ENCODE measurements at regions not wholly inside any gene's neighbourhood (a gene's known extent, or its start where the extent isn't known, plus 50 kb on each side); places are given as distances from the start of the nearest gene placed in this dataset.

DNA sequence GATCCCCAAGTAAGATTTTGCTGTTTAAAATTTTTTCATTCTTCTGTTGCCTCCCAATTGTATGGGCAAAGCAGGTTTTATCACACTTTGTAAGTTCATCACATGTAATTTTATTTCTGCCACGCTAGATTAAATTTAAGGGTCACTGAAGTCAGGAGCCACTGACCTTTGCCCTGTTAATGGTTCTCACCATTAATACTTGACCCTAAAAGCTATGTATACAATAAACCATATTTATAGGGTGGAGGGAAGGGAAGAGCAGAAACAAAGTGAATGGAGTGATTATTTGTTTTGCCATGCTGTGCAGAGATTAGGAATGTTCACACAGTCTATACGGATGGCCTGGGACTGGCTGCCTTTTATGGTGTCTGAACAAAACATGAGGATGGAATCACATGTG is 186.7 kb downstream of the BMP2 start:
- DNase-seq (ENCODE audit: low spot score) (no peak), FAIRE-seq (no peak)

DNA sequence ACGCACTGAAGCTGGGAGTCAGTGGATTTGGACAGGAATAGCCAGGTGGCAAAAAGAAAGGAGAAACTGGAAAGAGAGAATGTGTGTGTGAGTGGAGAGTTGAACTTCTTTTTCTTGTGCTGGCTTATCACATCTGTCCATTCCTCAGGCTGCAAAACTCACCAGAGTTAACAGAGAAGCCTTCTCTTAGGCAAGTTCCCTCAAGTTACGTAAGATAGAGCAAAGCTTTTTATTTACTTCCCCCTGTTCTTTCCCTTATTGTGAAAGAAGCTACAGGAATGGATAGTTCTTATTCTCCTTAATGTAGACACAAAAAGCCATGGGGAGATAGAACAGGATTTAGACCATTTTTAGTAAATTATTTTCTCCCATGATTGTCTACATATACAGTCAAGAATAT is 188.6 kb downstream of the BMP2 start:
- DNase-seq (ENCODE audit: low spot score) = no peak
- no peak for FAIRE-seq

DNA sequence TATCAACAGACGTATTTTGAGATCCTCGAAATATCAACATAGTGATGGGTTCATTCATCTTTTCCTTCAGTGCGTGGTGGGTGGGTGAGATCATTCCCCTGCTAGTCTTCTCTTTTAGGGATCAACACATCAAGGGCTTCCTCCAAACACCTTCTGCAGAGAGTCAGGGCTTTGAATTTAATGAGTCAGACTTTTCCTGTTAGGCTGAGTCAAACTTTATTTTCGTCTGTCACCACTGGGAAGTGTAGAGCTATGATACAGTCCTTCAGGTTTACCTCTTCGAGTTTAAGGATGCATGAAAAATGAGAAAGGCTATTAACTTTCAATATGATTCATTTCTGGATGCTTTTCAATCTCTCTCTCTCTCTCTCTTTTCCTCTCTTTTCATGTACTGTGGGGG is 189.1 kb downstream of the BMP2 start:
- peak; percentile 41 for DNase-seq (ENCODE audit: low spot score)
- FAIRE-seq = no peak

DNA sequence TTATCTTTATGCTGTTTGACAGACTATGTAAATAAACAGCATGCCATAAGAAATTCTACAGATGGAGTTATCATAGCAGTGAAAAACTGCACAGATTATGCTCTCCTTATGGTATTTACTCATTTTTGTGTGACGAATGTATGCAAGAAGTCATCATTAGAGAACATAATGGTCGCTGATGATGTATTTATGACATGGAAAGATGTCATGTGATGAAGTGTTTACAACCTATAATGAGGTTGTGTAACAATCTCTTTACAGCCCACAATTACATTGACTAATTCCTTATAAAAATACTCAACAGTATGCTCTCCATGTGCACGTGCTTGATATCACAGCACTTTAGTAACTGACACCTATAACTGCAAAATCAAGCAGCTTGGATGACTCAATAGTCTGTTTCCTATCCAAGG is 192.4 kb downstream of the BMP2 start:
- FAIRE-seq (no peak), DNase-seq (ENCODE audit: low spot score) (no peak)

GRCh38 chr20:6966721-6967120 is 199.2 kb downstream of the BMP2 start:
- FAIRE-seq (no peak), DNase-seq (ENCODE audit: low spot score) (no peak)

DNA sequence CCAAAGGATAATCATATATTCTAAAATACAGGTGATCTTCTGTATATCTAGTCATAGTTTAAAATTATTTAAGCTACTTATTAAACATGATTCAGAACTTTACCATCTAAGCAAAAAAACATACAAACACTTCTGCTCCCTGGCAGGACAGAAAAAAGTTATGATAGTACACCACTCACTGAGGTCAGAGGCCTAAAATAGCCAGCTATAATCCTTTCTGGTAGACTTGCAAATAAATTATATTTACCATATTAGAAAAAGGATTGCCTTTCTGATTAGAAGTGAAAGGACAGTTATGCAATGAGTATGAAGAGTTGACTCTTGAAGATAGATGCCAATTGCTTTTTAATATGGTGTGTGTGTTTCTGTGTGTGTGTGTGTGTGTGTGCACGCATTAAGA is 207.4 kb downstream of the BMP2 start:
- FAIRE-seq (no peak), DNase-seq (ENCODE audit: low spot score) (no peak)

DNA sequence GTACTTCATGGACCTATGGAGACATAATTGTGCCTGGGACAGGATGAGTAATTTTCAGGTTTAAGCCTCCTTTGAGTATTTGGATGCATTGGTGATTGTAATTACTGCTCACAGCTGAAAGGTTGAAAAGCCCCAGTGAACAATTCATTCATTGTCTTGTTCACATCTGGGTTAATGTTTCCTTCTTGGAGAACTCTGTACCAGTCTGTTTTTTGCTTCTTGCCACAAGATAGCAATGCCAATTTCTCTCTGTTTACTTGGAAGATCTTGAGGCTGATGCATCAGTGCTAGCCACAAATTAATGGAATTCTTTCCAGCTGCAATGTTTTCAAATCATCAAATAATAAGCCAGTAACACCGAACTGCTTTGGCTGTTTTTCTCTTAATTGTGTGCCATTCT is 207.8 kb downstream of the BMP2 start:
- no peak for FAIRE-seq
- no peak for DNase-seq (ENCODE audit: low spot score)

GRCh38 chr20:6976106-6976900 is 208.8 kb downstream of the BMP2 start:
- DNase-seq (ENCODE audit: low spot score) (no peak), FAIRE-seq (no peak)

- DNase-seq (ENCODE audit: low spot score) (no peak), FAIRE-seq (no peak)
Observed at GRCh38 chr20:6979621-6980020, 212.1 kb downstream of the BMP2 start.

DNA sequence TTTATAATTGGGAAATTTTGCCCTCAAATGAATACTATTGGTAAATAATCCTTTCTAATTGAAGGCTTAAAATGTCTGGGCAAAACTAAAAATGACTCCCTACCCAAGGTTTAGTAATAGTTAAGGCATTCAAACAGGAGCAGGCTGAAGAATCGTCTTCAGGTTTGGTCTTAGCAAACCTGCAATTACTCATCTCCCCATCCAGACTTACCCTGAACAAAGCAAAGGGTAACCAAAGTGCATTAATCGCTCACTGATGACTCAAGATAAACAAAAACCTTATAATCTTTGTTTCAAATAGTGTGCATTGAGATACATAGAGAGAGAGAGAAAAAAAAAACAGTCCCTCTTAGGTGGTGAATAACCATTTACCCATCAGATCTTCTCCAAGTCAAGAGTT is 225.5 kb downstream of the BMP2 start:
- FAIRE-seq (no peak), DNase-seq (ENCODE audit: low spot score) (peak; percentile 60)

DNA sequence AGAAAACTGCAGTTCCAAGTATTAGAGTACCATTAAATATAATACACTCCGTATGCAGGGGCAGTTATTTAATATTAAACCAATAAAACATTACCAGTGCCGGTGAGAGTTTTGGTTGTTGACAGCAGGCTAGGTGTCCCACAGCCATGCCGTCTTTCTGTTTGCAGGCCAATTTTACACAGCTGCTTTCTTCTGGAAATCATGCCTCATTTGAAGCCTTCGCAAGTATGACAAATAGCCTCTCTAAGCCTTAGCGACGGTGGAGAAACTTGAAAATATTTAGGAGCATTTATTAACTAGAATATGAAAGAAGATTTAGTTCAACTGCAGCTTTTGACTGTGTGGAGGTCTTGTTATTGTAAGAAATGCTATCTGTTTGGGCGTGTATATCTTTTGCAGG is 226.0 kb downstream of the BMP2 start:
- FAIRE-seq (no peak), DNase-seq (ENCODE audit: low spot score) (no peak)

DNA sequence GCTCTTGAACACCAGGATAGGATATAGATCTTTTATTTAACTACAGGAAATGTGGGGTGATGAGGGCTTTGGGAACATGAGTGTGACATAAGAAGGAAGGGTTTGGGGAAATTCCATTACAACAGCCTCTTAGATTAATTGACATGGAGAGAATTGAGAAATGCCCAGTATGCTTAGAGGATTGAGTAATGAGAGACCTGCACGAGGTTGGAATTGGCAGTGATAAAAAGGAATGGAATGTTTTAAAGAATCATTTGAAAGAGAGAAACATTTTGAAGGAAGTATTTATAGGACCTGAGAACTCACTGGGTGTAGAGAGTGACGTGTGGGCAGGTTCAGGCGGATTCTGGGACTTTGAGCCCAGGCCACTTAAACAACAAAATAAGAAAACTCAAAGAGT is 227.0 kb downstream of the BMP2 start:
- no peak for FAIRE-seq
- peak; percentile 43 for DNase-seq (ENCODE audit: low spot score)

DNA sequence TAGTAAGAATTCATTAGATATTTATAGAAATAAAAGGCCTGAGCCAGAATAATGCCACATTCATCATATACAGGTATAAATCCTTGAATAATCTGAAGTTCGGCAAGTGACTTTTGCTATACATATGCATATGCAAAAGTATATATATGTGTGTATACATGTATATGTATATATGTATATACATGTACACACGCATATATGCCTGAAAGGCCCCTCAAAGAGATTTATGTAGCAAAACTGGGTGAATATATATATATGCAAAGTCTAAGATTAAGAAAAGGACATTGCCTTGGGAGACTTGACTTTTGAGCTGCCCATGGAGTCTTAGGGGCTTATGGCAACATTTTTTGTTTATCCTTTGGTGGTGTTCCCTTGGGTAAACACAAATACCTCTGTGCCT is 231.4 kb downstream of the BMP2 start:
- no peak for DNase-seq (ENCODE audit: low spot score)
- no peak for FAIRE-seq

- FAIRE-seq (no peak), DNase-seq (ENCODE audit: low spot score) (no peak)
Observed at GRCh38 chr20:6999381-6999780, 231.9 kb downstream of the BMP2 start.

DNA sequence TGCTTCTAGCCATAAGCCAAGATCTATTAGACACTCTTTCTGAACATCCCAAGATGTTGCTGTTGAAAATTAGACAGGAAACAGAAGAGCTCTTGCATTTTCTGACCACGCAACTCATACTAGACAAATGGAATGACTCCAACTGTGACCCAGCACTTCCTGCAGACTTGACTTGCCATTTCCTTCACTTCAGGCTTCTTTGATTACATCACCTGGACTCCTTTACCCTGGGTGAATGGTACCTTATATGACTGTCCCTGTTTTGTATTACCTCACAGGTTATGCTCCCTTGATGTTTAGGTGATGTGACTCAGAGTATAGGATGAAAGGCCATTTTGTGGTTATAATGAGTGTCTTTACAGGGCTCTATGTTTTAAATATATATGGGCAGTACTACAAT is 236.1 kb downstream of the BMP2 start:
- DNase-seq (ENCODE audit: low spot score) = peak; percentile 60
- no peak for FAIRE-seq

DNA sequence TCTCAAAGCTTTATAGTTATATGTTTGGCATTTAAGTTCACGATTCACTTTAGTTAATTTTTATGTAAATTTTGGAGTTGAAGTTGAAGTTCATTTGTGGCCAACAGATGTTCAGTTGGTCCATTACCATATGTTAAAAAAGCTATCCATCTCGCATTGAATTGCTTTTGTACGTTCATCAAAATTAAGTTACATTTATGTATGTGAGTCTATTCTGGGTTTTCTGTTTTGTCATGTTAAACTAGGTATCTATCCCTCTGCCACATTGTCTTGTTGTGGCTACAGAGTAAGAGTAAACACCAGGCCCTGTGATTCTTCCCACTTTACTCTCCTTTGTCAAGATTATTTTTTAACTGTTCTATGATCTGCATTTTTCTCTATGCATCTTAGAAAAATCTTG is 237.3 kb downstream of the BMP2 start:
- FAIRE-seq = no peak

GRCh38 chr20:7010527-7010926 is 243.0 kb downstream of the BMP2 start:
- FAIRE-seq (no peak), DNase-seq (ENCODE audit: low spot score) (no peak)

More for the DNA sequence above, 237.3 kb downstream of the BMP2 start:
- DNase-seq (ENCODE audit: low spot score) = no peak

GRCh38 chr20:7015257-7015656 is 247.8 kb downstream of the BMP2 start:
- no peak for FAIRE-seq
- DNase-seq (ENCODE audit: low spot score) = no peak

DNA sequence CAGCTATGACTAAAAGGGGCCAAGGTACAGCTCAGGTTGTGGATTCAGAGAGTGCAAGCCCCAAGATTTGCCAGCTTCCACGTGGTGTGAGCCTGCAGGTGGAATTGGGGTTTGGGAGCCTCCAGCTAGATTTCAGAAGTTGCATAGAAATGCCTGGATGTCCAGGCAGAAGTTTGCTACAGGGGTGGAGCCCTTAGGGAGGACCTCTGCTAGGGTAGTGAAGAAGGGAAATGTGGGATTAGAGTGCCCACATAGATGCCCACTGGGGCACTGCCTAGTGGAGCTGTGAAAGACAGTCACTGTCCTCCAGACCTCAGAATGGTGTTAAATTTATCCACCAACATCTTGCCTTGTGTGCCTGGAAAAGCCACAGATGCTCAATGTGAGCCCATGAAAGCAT is 255.1 kb downstream of the BMP2 start:
- FAIRE-seq (no peak), DNase-seq (ENCODE audit: low spot score) (no peak)

- FAIRE-seq (no peak), DNase-seq (ENCODE audit: low spot score) (no peak)
Observed at GRCh38 chr20:7025635-7026034, 258.1 kb downstream of the BMP2 start.

- DNase-seq (ENCODE audit: low spot score) (no peak), FAIRE-seq (no peak)
Observed at GRCh38 chr20:7029019-7029418, 261.5 kb downstream of the BMP2 start.

GRCh38 chr20:7031222-7031621 is 263.7 kb downstream of the BMP2 start:
- DNase-seq (ENCODE audit: low spot score) = no peak
- FAIRE-seq = no peak

- FAIRE-seq = no peak
Observed at GRCh38 chr20:7038029-7038428, 270.5 kb downstream of the BMP2 start.

GRCh38 chr20:7057611-7058010 is 290.1 kb downstream of the BMP2 start:
- no peak for FAIRE-seq
- no peak for DNase-seq (ENCODE audit: low spot score)

More at GRCh38 chr20:7038029-7038428, 270.5 kb downstream of the BMP2 start:
- DNase-seq (ENCODE audit: low spot score) = peak; percentile 11

All from RCC 7860 (cell line).